GM12878 (cell line): ENCODE measurements at regions not wholly inside any gene's neighbourhood (a gene's known extent, or its start where the extent isn't known, plus 50 kb on each side); places are given as distances from the start of the nearest gene placed in this dataset.

Source experiments
- ATAC-seq: fragments of 200-7000 bp; cut with Tn5 transposase; 3 replicates; pipeline ENCODE4 v1.9.1; 2020; ENCODE audit warnings: mild to moderate bottlenecking, moderate library complexity
- BruUV-seq: library from RNA; stranded (reverse); fragments of 400-500 nt; replicated peaks from 2 replicates; lab custom pipeline; 2021; lab: Mats Ljungman, UMichigan
- CTCF ChIA-PET: fragments of 300-600 bp; sonication (Branson Sonifier 250); formaldehyde crosslinking; extraction: SDS; loops from one replicate; lab custom pipeline; 2021; ENCODE audit warnings: inconsistent platforms; lab: Yijun Ruan, JAX
- POLR2A ChIA-PET: fragments of 350-600 bp; formaldehyde crosslinking; extraction: SDS; loops from one replicate; lab custom pipeline; 2021; ENCODE audit warnings: inconsistent platforms; lab: Charles Lee
- RAD21 ChIA-PET: fragments of 300-600 bp; sonication (Branson Sonifier 250); formaldehyde crosslinking; loops from one replicate; lab custom pipeline; 2023; ENCODE audit warnings: antibody characterized with exemption; ENCODE audit not compliant: unreplicated experiment; lab: Charles Lee
- SMC1A ChIA-PET: fragments of 300-600 bp; sonication (Branson Sonifier 250); formaldehyde crosslinking; loops from one replicate; lab custom pipeline; 2023; ENCODE audit not compliant: unreplicated experiment, uncharacterized antibody; lab: Charles Lee
- DNase-seq: peaks from one replicate; pipeline ENCODE4 v3.0.0-alpha.2; 2011; ENCODE audit warnings: low read depth, low spot score
- FAIRE-seq: peaks from 3 replicates; lab custom pipeline; 2011; peaks lifted over from hg19 to GRCh38; lab: Jason Lieb, UNC
- H2AFZ ChIP-seq: 2 replicates; pipeline ENCODE4 v1.6.0; 2011; ENCODE audit warnings: low read depth, low read length, control low read depth; ENCODE audit not compliant: control insufficient read depth
- H3K27ac ChIP-seq: 2 replicates; pipeline ENCODE4 v1.5.1; 2011; ENCODE audit warnings: control low read depth; ENCODE audit not compliant: control insufficient read depth, insufficient read depth
- H3K27me3 ChIP-seq, 2 experiments: replicated peaks in 1 of 2; 2 replicates each; pipeline versions ENCODE4 v1.6.0 to v1.6.1; 2011; ENCODE audit warnings: low read length in 1 of 2; ENCODE audit not compliant: control insufficient read depth in 2 of 2, insufficient read depth in 2 of 2
- H3K36me3 ChIP-seq, 2 experiments: 2 replicates each; pipeline ENCODE4 v1.5.1; 2011; ENCODE audit warnings: low read length in 1 of 2; ENCODE audit not compliant: control insufficient read depth in 2 of 2, insufficient read depth in 2 of 2
- H3K4me1 ChIP-seq: 2 replicates; pipeline ENCODE4 v1.6.1; 2011; ENCODE audit warnings: mild to moderate bottlenecking, low read length, moderate library complexity, mixed read lengths; ENCODE audit not compliant: control insufficient read depth, insufficient read depth
- H3K4me2 ChIP-seq: 2 replicates; pipeline ENCODE4 v1.6.0; 2011; ENCODE audit warnings: control low read depth; ENCODE audit not compliant: control insufficient read depth, insufficient read depth
- H3K4me3 ChIP-seq: fragments of 200-600 bp; sonication (generic); 2 replicates; pipeline ENCODE4 v1.5.1; 2016
- H3K79me2 ChIP-seq: 2 replicates; pipeline ENCODE4 v1.6.0; 2011; ENCODE audit warnings: low read length; ENCODE audit not compliant: control insufficient read depth, insufficient read depth
- H3K9ac ChIP-seq: 2 replicates; pipeline ENCODE4 v1.8.0; 2011; ENCODE audit warnings: low read length, control low read depth, mixed read lengths; ENCODE audit not compliant: control insufficient read depth, insufficient read depth
- H3K9me3 ChIP-seq: replicated peaks from 3 replicates; pipeline ENCODE4 v1.5.1; 2011; ENCODE audit warnings: mild to moderate bottlenecking, low read length; ENCODE audit not compliant: control insufficient read depth, insufficient read depth
- H4K20me1 ChIP-seq: 2 replicates; pipeline ENCODE4 v1.6.0; 2011; ENCODE audit not compliant: control insufficient read depth, insufficient read depth
- CHD4 ChIP-seq: fragments of 200-600 bp; sonication (generic); IDR thresholded peaks from 2 replicates; pipeline ENCODE4 v1.6.1; 2016; ENCODE audit warnings: mild to moderate bottlenecking
- EED ChIP-seq: sonication (generic); IDR thresholded peaks from 2 replicates; pipeline ENCODE4 v1.6.1; 2016; ENCODE audit warnings: antibody characterized with exemption, low read depth
- ZBTB33 ChIP-seq: fragments of 450-650 bp; IDR thresholded peaks from 2 replicates; pipeline ENCODE4 v1.6.1; 2017; ENCODE audit warnings: mild to moderate bottlenecking
- ZNF592 ChIP-seq: fragments of 450-650 bp; IDR thresholded peaks from 2 replicates; pipeline ENCODE4 v1.6.1; 2017; ENCODE audit warnings: mild to moderate bottlenecking, moderate library complexity
- ZSCAN29 ChIP-seq: fragments of 450-650 bp; IDR thresholded peaks from 2 replicates; pipeline ENCODE4 v1.6.1; 2017; ENCODE audit warnings: mild to moderate bottlenecking, moderate library complexity
- ZZZ3 ChIP-seq: IDR thresholded peaks from 2 replicates; pipeline ENCODE4 v1.6.1; 2011; ENCODE audit warnings: low read depth; ENCODE audit not compliant: control insufficient read depth, insufficient read length
- WGBS: methylation state at CpG from one replicate; pipeline ENCODE4 v1.1.6; 2016; ENCODE audit warnings: low lambda C conversion rate; ENCODE audit not compliant: insufficient replicate concordance, insufficient coverage; ENCODE audit errors: missing lambda C conversion rate; 5-methylcytosine and 5-hydroxymethylcytosine counted together
- in situ Hi-C: fragments of 300-500 bp; cut with MboI; formaldehyde crosslinking; loops from 9 replicates; pipeline ENCODE4 v1.14.3; 2018; ENCODE audit warnings: mixed read lengths
- intact Hi-C: fragments of 100-400 bp; cut with micrococcal nuclease; formaldehyde crosslinking; loops from one replicate; pipeline ENCODE4 v1.14.2; 2022; ENCODE audit not compliant: unreplicated experiment
- TF ChIP-seq, protein P1 (sequence below): fragments of 450-650 bp; IDR thresholded peaks from 2 replicates; pipeline ENCODE4 v1.6.1; 2018; ENCODE audit warnings: mild to moderate bottlenecking, low read depth, moderate library complexity; ENCODE audit not compliant: partially characterized antibody

DNA sequence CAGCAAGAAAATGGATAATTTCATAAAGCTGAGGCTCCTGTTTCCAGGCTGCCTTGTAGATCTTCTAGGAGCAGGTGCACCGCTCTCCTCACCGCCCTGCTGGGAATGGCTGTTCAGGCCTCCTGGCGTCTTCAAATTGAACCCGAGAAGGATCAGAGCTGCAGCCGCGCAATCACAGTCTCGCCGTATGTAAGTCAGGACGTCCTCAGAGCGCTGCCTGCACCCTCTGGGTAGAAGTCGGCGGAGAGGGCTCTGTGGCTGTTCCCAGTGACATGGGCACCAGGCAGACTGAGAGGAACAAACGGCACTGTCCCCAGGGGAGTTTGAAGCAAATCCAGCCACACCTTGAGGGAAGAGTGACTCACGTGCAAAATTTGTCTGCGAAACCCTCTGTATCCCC, 476.9 kb downstream of the TCERG1L start:
- 83% methylated on average over 15 of the region's 15 CpGs for WGBS
- DNase-seq (no peak), FAIRE-seq (no peak), ATAC-seq (no peak)
- H3K4me3 ChIP-seq, result no peak overlapping the region
- H3K27me3 ChIP-seq, result no peaks in the 10 kb centered on the region
- ChIA-PET POLR2A (no interaction called here), SMC1A (no interaction called here), RAD21 (no interaction called here), CTCF (no interaction called here)
- H2AFZ ChIP-seq, result no peak overlapping the region
- no peak overlapping the region for H3K27ac ChIP-seq
- TF ChIP-seq ZNF592 (no peak), CHD4 (no peak), ZSCAN29 (no peak), ZZZ3 (no peak), ZBTB33 (no peak), EED (no peak)
- TF ChIP-seq, protein P1, sequence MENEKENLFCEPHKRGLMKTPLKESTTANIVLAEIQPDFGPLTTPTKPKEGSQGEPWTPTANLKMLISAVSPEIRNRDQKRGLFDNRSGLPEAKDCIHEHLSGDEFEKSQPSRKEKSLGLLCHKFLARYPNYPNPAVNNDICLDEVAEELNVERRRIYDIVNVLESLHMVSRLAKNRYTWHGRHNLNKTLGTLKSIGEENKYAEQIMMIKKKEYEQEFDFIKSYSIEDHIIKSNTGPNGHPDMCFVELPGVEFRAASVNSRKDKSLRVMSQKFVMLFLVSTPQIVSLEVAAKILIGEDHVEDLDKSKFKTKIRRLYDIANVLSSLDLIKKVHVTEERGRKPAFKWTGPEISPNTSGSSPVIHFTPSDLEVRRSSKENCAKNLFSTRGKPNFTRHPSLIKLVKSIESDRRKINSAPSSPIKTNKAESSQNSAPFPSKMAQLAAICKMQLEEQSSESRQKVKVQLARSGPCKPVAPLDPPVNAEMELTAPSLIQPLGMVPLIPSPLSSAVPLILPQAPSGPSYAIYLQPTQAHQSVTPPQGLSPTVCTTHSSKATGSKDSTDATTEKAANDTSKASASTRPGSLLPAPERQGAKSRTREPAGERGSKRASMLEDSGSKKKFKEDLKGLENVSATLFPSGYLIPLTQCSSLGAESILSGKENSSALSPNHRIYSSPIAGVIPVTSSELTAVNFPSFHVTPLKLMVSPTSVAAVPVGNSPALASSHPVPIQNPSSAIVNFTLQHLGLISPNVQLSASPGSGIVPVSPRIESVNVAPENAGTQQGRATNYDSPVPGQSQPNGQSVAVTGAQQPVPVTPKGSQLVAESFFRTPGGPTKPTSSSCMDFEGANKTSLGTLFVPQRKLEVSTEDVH, result no peak
- no peaks in the 10 kb centered on the region for H4K20me1 ChIP-seq
- H3K9ac ChIP-seq, result no peak overlapping the region
- BruUV-seq, result no TSS peak
- no peaks in the 10 kb centered on the region for H3K4me1 ChIP-seq
- no peak overlapping the region for H3K4me2 ChIP-seq
- no peaks in the 10 kb centered on the region for H3K79me2 ChIP-seq
- in situ Hi-C loops, result no loop called here
- H3K36me3 ChIP-seq, result no peaks in the 10 kb centered on the region
- intact Hi-C loops, result no loop called here
- H3K9me3 ChIP-seq, result no peaks in the 10 kb centered on the region
